ENCODE measurements at regions not wholly inside any gene's neighbourhood (a gene's known extent, or its start where the extent isn't known, plus 50 kb on each side); places are given as distances from the start of the nearest gene placed in this dataset.
"Not testable (repeated sequence)": the region's sequence is repeated elsewhere in the genome, so short reads cannot be mapped to it uniquely, and the experiment has no call there.

DNA sequence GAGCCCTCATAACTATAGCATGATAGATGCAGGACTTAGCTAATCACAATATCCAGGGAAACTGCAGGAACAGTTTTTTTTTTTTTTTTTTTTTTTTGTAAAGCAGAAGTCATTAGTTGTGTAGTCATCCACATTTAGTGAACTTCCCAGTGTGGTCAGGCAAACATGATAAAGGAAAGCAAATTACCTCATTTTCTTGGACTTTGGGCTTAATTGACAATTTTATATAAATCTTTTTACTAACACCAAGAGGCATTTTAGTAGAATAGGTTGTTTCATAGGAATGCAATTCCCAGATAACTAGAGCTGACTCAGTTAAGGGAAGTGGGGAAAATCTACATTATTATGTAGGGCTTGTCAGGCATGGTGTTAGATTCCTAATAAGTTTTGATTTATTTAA is 142.7 kb upstream of the GCFC2 start:
- H3K27ac Mint-ChIP-seq (ENCODE audit: unreplicated experiment): no peak overlapping the region
- CTCF ChIA-PET: no interaction called here
- H3K36me3 Mint-ChIP-seq (ENCODE audit: insufficient read depth, unreplicated experiment): no peaks in the 10 kb centered on the region
- no peak for DNase-seq
- H3K9me3 Mint-ChIP-seq (ENCODE audit: low read depth, unreplicated experiment): peaks cover 19% of the 10 kb centered on the region
- TF ChIP-seq, protein P1, sequence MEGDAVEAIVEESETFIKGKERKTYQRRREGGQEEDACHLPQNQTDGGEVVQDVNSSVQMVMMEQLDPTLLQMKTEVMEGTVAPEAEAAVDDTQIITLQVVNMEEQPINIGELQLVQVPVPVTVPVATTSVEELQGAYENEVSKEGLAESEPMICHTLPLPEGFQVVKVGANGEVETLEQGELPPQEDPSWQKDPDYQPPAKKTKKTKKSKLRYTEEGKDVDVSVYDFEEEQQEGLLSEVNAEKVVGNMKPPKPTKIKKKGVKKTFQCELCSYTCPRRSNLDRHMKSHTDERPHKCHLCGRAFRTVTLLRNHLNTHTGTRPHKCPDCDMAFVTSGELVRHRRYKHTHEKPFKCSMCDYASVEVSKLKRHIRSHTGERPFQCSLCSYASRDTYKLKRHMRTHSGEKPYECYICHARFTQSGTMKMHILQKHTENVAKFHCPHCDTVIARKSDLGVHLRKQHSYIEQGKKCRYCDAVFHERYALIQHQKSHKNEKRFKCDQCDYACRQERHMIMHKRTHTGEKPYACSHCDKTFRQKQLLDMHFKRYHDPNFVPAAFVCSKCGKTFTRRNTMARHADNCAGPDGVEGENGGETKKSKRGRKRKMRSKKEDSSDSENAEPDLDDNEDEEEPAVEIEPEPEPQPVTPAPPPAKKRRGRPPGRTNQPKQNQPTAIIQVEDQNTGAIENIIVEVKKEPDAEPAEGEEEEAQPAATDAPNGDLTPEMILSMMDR (IDR thresholded peaks at IDR 0.05; ENCODE audit: unreplicated experiment): no peak
- H3K4me3 Mint-ChIP-seq (ENCODE audit: low read depth, unreplicated experiment): no peak overlapping the region
- no peaks in the 10 kb centered on the region for H3K4me1 Mint-ChIP-seq (ENCODE audit: low read depth, unreplicated experiment)
- no peaks in the 10 kb centered on the region for H3K27me3 Mint-ChIP-seq (ENCODE audit: unreplicated experiment)
- BruUV-seq (replicated peaks): no TSS peak
- intact Hi-C loops (cut with micrococcal nuclease; ENCODE audit: unreplicated experiment): no loop called here

DNA sequence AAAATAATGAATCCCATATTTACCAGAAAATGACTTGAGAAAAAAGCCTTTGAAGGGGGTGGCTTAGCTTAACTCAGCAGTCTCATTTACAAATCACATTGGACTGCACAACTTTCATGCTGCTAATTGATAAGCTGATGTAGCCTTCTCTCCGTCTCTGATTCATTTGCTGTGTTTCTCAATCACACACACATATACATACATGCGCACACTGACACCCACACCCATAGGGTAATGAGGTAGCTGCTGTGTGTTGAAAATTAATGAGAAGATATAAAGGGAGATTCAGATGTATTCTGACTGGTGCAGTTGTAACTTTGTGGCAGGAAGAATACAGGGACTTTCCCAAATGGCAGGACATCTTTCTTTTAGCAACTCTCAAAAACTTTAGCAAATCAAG is 141.9 kb upstream of the GCFC2 start:
- no peak for DNase-seq
- Mint-ChIP-seq H3K4me1 (ENCODE audit: low read depth, unreplicated experiment) (no peaks in the 10 kb centered on the region), H3K27ac (ENCODE audit: unreplicated experiment) (no peak overlapping the region), H3K27me3 (ENCODE audit: unreplicated experiment) (no peaks in the 10 kb centered on the region), H3K4me3 (ENCODE audit: low read depth, unreplicated experiment) (no peak overlapping the region), H3K36me3 (ENCODE audit: insufficient read depth, unreplicated experiment) (no peaks in the 10 kb centered on the region), H3K9me3 (ENCODE audit: low read depth, unreplicated experiment) (peaks cover 19% of the 10 kb centered on the region)
- CTCF ChIA-PET: no interaction called here
- TF ChIP-seq, protein P1 (IDR thresholded peaks at IDR 0.05; ENCODE audit: unreplicated experiment): no peak
- no TSS peak for BruUV-seq (replicated peaks)
- intact Hi-C loops (cut with micrococcal nuclease; ENCODE audit: unreplicated experiment): no loop called here

DNA sequence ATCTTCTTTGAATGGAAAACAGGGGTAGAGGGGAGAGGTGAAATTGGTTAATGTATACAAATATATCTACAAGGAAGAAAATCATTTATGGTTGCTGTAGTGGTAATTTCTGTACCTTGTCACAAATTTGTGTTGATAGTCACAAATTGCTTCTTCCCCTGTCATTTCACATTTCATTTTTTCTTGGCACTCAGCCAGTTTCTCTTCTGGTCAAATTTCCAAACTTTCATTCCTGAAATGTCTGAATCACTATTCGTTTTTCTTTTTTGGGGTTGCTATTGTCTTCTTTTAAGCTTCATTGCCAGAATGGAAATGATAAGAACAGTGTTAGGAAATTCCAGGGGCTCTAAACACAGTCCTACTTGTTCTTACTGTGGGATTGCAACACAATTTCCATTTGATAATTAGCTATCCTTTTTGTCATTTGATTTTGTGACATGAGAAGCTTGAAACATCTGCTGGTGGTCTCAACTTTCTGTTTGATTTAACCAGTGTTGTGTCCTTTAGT is 136.0 kb upstream of the GCFC2 start:
- BruUV-seq (replicated peaks): no TSS peak
- TF ChIP-seq, protein P1 (IDR thresholded peaks at IDR 0.05; ENCODE audit: unreplicated experiment): no peak
- CTCF ChIA-PET: no interaction called here
- intact Hi-C loops (cut with micrococcal nuclease; ENCODE audit: unreplicated experiment): no loop called here
- no peaks in the 10 kb centered on the region for H3K36me3 Mint-ChIP-seq (ENCODE audit: insufficient read depth, unreplicated experiment)
- no peaks in the 10 kb centered on the region for H3K4me1 Mint-ChIP-seq (ENCODE audit: low read depth, unreplicated experiment)
- DNase-seq: no peak
- no peaks in the 10 kb centered on the region for H3K27me3 Mint-ChIP-seq (ENCODE audit: unreplicated experiment)
- no peak overlapping the region for H3K4me3 Mint-ChIP-seq (ENCODE audit: low read depth, unreplicated experiment)
- no peaks in the 10 kb centered on the region for H3K9me3 Mint-ChIP-seq (ENCODE audit: low read depth, unreplicated experiment)
- H3K27ac Mint-ChIP-seq (ENCODE audit: unreplicated experiment): no peak overlapping the region

DNA sequence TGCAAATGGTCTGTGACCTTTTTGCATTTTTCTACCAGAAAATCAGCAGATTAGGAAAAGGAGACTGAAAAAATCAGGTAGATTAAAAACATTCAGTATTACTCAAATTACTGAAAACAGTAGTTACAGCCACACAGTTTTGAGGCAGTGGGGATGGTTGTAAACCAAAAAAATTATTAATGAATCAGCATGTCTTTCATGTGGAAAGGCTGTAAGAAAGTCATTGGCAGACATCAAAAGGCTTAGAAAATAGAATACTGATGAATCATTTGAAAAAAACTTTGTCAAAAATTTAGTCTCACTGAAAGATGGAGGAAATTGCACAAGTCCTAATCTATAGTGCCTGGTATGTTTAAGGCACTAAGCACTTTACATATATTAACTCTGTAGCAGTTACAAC is 133.9 kb upstream of the GCFC2 start:
- Mint-ChIP-seq H3K4me1 (ENCODE audit: low read depth, unreplicated experiment) (no peaks in the 10 kb centered on the region), H3K27ac (ENCODE audit: unreplicated experiment) (no peak overlapping the region), H3K9me3 (ENCODE audit: low read depth, unreplicated experiment) (no peaks in the 10 kb centered on the region), H3K36me3 (ENCODE audit: insufficient read depth, unreplicated experiment) (no peaks in the 10 kb centered on the region), H3K4me3 (ENCODE audit: low read depth, unreplicated experiment) (no peak overlapping the region), H3K27me3 (ENCODE audit: unreplicated experiment) (no peaks in the 10 kb centered on the region)
- intact Hi-C loops (cut with micrococcal nuclease; ENCODE audit: unreplicated experiment): no loop called here
- no peak for DNase-seq
- BruUV-seq (replicated peaks): no TSS peak
- TF ChIP-seq, protein P1 (IDR thresholded peaks at IDR 0.05; ENCODE audit: unreplicated experiment): no peak
- CTCF ChIA-PET: no interaction called here

DNA sequence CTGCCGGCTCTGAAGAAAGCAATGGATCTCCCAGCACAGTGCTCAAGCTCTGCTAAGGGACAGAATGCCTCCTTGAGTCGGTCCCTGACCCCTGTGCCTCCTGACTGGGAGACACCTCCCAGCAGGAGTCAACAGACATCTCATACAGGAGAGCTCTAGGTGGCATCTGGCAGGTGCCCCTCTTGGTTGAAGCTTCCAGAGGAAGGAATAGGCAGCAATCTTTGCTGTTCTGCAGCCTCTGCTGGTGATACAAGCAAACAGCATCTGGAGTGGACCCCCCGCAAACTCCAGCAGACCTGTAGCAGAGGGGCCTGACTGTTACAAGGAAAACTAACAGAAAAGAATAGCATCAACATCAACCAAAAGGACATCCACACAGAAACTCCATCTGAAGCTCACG is 123.9 kb upstream of the GCFC2 start:
- BruUV-seq (replicated peaks); H3K4me1 Mint-ChIP-seq (ENCODE audit: low read depth, unreplicated experiment); intact Hi-C loops (cut with micrococcal nuclease; ENCODE audit: unreplicated experiment); H3K27ac Mint-ChIP-seq (ENCODE audit: unreplicated experiment); H3K36me3 Mint-ChIP-seq (ENCODE audit: insufficient read depth, unreplicated experiment); H3K4me3 Mint-ChIP-seq (ENCODE audit: low read depth, unreplicated experiment); H3K27me3 Mint-ChIP-seq (ENCODE audit: unreplicated experiment); DNase-seq; CTCF ChIA-PET: not testable (repeated sequence)
- peaks cover 12% of the 10 kb centered on the region for H3K9me3 Mint-ChIP-seq (ENCODE audit: low read depth, unreplicated experiment)

Data from Calu3 (cell line).